Sigmoid colon (tissue), 6 donors: ENCODE measurements at regions not wholly inside any gene's neighbourhood (a gene's known extent, or its start where the extent isn't known, plus 50 kb on each side); places are given as distances from the start of the nearest gene placed in this dataset.

Experiments used
- DNase-seq: peaks from one replicate; pipeline ENCODE4 v3.0.0-alpha.2; 2019
- H3K27ac ChIP-seq, 4 donors: fragments of 200-600 bp; sonication (generic); one replicate each; pipeline ENCODE4 v1.5.1; 2016 to 2019; ENCODE audit warnings: mild to moderate bottlenecking in 1 of 4
- H3K27me3 ChIP-seq, 3 donors: fragments of 200-600 bp; sonication (generic); one replicate each; pipeline ENCODE4 v1.5.1; 2019; ENCODE audit warnings: mild to moderate bottlenecking in 1 of 3
- H3K36me3 ChIP-seq, 4 donors: fragments of 200-600 bp; sonication (generic); one replicate each; pipeline ENCODE4 v1.5.1; 2016 to 2019
- H3K4me1 ChIP-seq, 4 donors: fragments of 200-600 bp; sonication (generic); one replicate each; pipeline ENCODE4 v1.5.1; 2017 to 2019
- H3K4me3 ChIP-seq, 4 donors: fragments of 200-600 bp; sonication (generic); one replicate each; pipeline ENCODE4 v1.5.1; 2017 to 2019; ENCODE audit warnings: mild to moderate bottlenecking in 2 of 4, moderate library complexity in 1 of 4
- H3K9me3 ChIP-seq, 4 donors: fragments of 200-600 bp in 3 of 4; sonication (generic) in 3 of 4; one replicate each; pipeline versions ENCODE4 v1.5.1 to v1.6.1; 2013 to 2019
- CTCF ChIP-seq, 4 experiments: fragments of 450-650 bp in 3 of 4; fragments of 200-600 bp in 1 of 4; IDR thresholded peaks; one replicate each; pipeline ENCODE4 v1.5.1; 2016 to 2019; ENCODE audit warnings: antibody characterized with exemption in 4 of 4, mild to moderate bottlenecking in 3 of 4, moderate library complexity in 2 of 4
- EP300 ChIP-seq, 4 donors: sonication (generic); formaldehyde crosslinking; IDR thresholded peaks; one replicate each; pipeline ENCODE4 v1.6.1; 2017; ENCODE audit warnings: antibody characterized with exemption in 4 of 4
- POLR2A ChIP-seq, 2 donors: fragments of 450-650 bp; IDR thresholded peaks; one replicate each; pipeline ENCODE4 v1.6.1; 2016; ENCODE audit warnings: antibody characterized with exemption in 2 of 2, mild to moderate bottlenecking in 2 of 2, moderate library complexity in 2 of 2
- POLR2AphosphoS5 ChIP-seq, 4 donors: sonication (generic); formaldehyde crosslinking; IDR thresholded peaks; one replicate each; pipeline ENCODE4 v1.6.1; 2017; ENCODE audit warnings: antibody characterized with exemption in 4 of 4
- WGBS, 2 donors: extraction: QIAGEN DNeasy Blood & Tissue Kit; methylation state at CpG; one replicate each; pipeline ENCODE4 v1.1.7; 2013; 5-methylcytosine and 5-hydroxymethylcytosine counted together
- intact Hi-C: fragments of 100-400 bp; cut with DNase I; formaldehyde crosslinking; loops from one replicate; pipeline ENCODE4 v1.15.1; 2023
- donor health status: healthy with polysubstance abuse.
- donor health status: healthy.

- no peak for TF ChIP-seq POLR2AphosphoS5 (IDR thresholded peaks at IDR 0.05)
- TF ChIP-seq POLR2A (IDR thresholded peaks at IDR 0.05) = no peak
- TF ChIP-seq CTCF (IDR thresholded peaks at IDR 0.05) = no peak
- TF ChIP-seq EP300 (IDR thresholded peaks at IDR 0.05) = no peak
- no peak for DNase-seq
- H3K9me3 ChIP-seq = no peaks in the 10 kb centered on the region
- H3K27ac ChIP-seq = no peak overlapping the region
- intact Hi-C loops = no loop called here
- peaks cover 0 to 4% (median 0%) of the 10 kb centered on the region in 3 donors for H3K27me3 ChIP-seq
- H3K4me1 ChIP-seq = no peaks in the 10 kb centered on the region
- H3K36me3 ChIP-seq = no peaks in the 10 kb centered on the region
- H3K4me3 ChIP-seq = no peak overlapping the region
- 49 to 81% methylated on average over 4 of the region's 4 CpGs for WGBS, 2 donors
These were observed 218.9 kb upstream of the LYZL1 start for GRCh38 chr10:29069941-29070340.

GRCh38 chr10:29078919-29079318, 210.0 kb upstream of the LYZL1 start:
- TF ChIP-seq EP300 (IDR thresholded peaks at IDR 0.05) = no peak
- no peak for TF ChIP-seq CTCF (IDR thresholded peaks at IDR 0.05)
- no peak for TF ChIP-seq POLR2A (IDR thresholded peaks at IDR 0.05)
- TF ChIP-seq POLR2AphosphoS5 (IDR thresholded peaks at IDR 0.05) = no peak
- intact Hi-C loops = no loop called here
- WGBS, 2 donors = 76 to 82% methylated on average over 4 of the region's 4 CpGs
- no peaks in the 10 kb centered on the region for H3K9me3 ChIP-seq
- no peaks in the 10 kb centered on the region for H3K36me3 ChIP-seq
- no peak for DNase-seq
- H3K4me3 ChIP-seq = no peak overlapping the region
- H3K27ac ChIP-seq = no peak overlapping the region
- H3K4me1 ChIP-seq = peaks cover 0 to 6% (median 2%) of the 10 kb centered on the region in 4 donors
- no peaks in the 10 kb centered on the region for H3K27me3 ChIP-seq

GRCh38 chr10:29081231-29081630, 207.6 kb upstream of the LYZL1 start:
- intact Hi-C loops = no loop called here
- Histone ChIP-seq H3K9me3 (no peaks in the 10 kb centered on the region), H3K27me3 (no peaks in the 10 kb centered on the region), H3K4me3 (no peak overlapping the region), H3K4me1 (peaks cover 0 to 6% (median 2%) of the 10 kb centered on the region in 4 donors), H3K36me3 (no peaks in the 10 kb centered on the region), H3K27ac (no peak overlapping the region)
- DNase-seq = no peak
- TF ChIP-seq POLR2A (IDR thresholded peaks at IDR 0.05) (no peak), POLR2AphosphoS5 (IDR thresholded peaks at IDR 0.05) (no peak), CTCF (IDR thresholded peaks at IDR 0.05) (no peak), EP300 (IDR thresholded peaks at IDR 0.05) (no peak)
- 77 to 86% methylated on average over 5 of the region's 5 CpGs for WGBS, 2 donors

GRCh38 chr10:29081951-29082685, 206.8 kb upstream of the LYZL1 start:
- no peak for DNase-seq
- Histone ChIP-seq H3K27me3 (no peaks in the 10 kb centered on the region), H3K9me3 (no peaks in the 10 kb centered on the region), H3K4me1 (peaks cover 0 to 6% (median 2%) of the 10 kb centered on the region in 4 donors), H3K27ac (no peak overlapping the region), H3K36me3 (no peaks in the 10 kb centered on the region), H3K4me3 (no peak overlapping the region)
- WGBS, 2 donors = 81 to 87% methylated on average over 13 of the region's 13 CpGs
- TF ChIP-seq POLR2AphosphoS5 (IDR thresholded peaks at IDR 0.05) (no peak), EP300 (IDR thresholded peaks at IDR 0.05) (no peak), POLR2A (IDR thresholded peaks at IDR 0.05) (no peak)
- intact Hi-C loops = no loop called here

- peaks cover 0 to 6% (median 2%) of the 10 kb centered on the region in 4 donors for H3K4me1 ChIP-seq
- H3K36me3 ChIP-seq = no peaks in the 10 kb centered on the region
- no peaks in the 10 kb centered on the region for H3K9me3 ChIP-seq
- no peak for DNase-seq
- no peak overlapping the region for H3K27ac ChIP-seq
- TF ChIP-seq CTCF (IDR thresholded peaks at IDR 0.05) (no peak), POLR2AphosphoS5 (IDR thresholded peaks at IDR 0.05) (no peak), POLR2A (IDR thresholded peaks at IDR 0.05) (no peak), EP300 (IDR thresholded peaks at IDR 0.05) (no peak)
- WGBS, 2 donors = 82 to 84% methylated on average over 6 of the region's 6 CpGs
- H3K27me3 ChIP-seq = no peaks in the 10 kb centered on the region
- intact Hi-C loops = no loop called here
- H3K4me3 ChIP-seq = no peak overlapping the region
These were observed 205.8 kb upstream of the LYZL1 start for GRCh38 chr10:29083096-29083495.
